Kidney tubule cell (primary cell): ENCODE measurements at regions not wholly inside any gene's neighbourhood (a gene's known extent, or its start where the extent isn't known, plus 50 kb on each side); places are given as distances from the start of the nearest gene placed in this dataset.

Experiments used
- DNase-seq: peaks from one replicate; pipeline ENCODE4 v3.0.0-alpha.2; 2018; ENCODE audit warnings: low spot score

DNA sequence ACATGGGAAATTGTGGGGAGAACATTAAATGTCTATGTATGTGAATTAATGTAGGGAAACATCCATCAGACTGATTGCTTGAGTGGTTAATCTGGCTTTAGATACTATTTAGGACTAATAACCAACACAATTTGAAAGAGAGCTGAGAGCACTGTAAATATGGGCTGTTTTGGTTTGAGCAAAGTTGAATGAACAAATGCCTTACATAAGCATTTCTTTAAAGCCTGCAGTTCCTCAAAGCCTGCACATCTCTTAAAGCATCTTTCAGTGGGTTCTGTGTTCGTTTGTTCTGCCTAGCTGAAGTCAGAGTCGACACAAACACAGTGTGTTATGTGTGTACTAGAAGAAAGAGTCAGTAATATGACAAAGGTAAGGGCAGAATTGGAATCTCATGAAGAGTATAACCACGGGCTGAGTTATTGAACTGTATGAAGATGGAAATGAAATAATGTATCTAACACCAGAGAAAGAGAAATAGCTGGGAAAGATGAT lies 350.0 kb downstream of the SIPA1L2 start:
- DNase-seq = no peak

GRCh38 chr1:232278925-232279324 lies 351.0 kb downstream of the SIPA1L2 start:
- no peak for DNase-seq

DNA sequence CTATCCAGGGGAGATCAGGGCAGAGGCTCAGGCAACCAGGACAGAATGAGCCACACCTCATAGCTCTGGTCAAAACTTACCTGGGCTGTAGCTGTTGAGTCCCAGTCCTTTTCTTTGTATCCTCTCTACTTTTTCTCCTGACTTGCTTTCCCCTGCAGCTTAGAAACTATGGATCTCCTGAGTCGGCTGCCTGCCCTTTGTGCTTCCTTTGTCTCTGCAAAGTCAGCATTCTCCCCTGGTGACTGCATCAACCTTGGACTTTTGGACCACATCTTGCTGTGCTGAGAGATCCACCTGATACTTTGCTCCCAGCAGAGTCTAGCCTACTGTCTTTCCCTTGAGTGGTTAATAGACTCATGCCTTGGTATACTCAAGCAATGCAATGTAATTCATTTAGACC lies 353.3 kb downstream of the SIPA1L2 start:
- DNase-seq = no peak

DNA sequence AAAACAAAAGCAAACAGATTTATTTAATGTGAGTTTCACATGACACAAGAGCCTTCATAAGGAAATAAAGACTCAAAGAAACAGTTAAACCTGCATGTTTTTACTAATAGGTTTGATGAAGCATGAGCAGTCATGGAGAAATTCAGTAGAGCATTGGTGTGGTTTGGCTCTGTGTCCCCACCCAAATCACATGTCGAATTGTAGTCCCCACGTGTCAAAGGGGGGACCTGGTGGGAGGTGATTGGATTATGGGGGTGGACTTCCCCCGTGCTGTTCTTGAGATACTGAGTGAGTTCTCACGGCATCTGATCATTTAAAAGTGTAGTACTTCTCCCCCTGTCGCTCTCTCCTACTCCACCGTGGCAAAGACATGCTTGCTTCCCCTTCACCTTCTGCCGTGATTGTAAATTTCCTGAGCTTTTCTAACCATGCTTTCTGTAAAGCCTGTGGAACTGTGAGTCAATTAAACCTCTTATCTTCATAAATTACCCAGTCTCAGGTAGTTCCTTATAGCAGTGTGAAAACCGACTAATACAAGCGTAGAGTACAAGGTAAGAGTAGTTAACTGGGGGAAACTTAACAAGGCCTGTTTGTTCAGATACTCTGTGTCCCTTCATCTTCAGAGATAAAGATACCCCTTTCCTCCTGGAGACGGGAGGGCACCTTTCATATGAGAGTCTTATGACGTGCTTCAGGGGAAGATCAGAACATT lies 354.8 kb downstream of the SIPA1L2 start:
- no peak for DNase-seq

- DNase-seq = no peak
Measured at GRCh38 chr1:232274236-232274855, 355.6 kb downstream of the SIPA1L2 start.

GRCh38 chr1:232273011-232273410 lies 356.9 kb downstream of the SIPA1L2 start:
- no peak for DNase-seq

DNA sequence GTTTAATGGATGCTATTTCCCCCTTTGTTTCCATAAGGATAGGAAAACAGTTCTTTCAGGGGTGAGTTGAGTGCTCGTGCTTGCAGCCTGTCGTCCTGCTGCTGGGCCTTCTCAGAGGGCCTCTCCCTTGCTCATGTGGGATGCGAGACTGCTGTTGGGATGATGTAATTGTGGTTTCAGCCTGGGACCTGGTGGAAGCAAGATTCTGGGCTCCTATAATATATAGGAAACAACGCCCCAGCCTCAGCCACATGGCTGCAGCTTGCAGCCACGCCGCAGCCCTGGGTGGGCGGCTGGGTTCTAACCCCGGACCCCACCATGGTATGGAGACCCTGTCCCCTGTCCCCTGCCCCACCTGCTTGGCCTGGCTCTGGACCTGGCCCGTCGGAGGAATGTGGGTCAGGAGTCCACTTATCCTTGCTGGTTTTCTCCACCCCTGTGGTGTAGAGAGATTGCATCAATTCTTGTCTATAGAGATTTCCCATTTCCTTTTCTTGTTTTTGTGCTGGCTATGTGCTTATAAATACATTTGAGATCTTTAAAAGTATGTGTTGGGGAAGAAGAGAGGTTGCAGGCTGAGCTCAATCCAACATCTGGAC lies 357.8 kb downstream of the SIPA1L2 start:
- no peak for DNase-seq

- DNase-seq = no peak
Measured at GRCh38 chr1:232271299-232271698, 358.6 kb downstream of the SIPA1L2 start.

- no peak for DNase-seq
Measured at GRCh38 chr1:232269988-232270387, 359.9 kb downstream of the SIPA1L2 start.

- no peak for DNase-seq
Measured at GRCh38 chr1:232267837-232268598, 361.9 kb downstream of the SIPA1L2 start.

DNA sequence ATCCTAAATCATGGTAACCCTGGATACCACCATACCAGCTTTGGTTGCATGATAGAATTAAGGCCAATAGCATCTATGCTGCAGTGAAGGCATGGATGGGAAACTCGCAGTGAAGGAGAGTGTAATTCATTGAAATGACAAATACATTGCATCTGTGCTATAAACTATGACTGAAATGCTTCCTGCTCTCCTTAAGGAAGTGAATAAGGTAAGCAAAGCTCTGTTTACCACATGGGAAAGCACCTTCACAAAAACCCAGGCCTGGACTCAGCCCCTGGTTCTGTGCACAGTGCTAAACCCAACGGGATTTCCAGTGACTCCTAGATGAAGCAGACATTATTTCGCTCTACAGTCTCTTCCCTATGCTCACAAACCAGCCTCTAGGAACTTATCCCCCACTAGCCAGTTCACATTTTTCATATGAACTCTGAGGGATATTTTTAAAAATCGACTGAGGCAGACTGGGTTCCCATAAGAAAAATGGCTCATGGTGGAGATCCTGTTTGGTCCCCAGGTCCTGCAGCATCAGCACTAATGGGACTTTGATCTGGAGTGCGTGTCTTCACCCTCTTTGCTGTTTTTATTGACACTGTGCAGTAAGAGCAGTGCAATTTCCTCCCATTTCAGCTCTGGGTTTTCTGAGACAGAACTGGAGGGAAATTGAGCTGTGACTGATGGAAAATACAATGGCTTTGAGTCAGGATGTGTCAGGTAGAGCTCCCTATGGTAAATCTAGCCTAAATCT lies 362.7 kb downstream of the SIPA1L2 start:
- DNase-seq = peak; percentile 43

- DNase-seq = no peak
Measured at GRCh38 chr1:232263452-232263851, 366.5 kb downstream of the SIPA1L2 start.

DNA sequence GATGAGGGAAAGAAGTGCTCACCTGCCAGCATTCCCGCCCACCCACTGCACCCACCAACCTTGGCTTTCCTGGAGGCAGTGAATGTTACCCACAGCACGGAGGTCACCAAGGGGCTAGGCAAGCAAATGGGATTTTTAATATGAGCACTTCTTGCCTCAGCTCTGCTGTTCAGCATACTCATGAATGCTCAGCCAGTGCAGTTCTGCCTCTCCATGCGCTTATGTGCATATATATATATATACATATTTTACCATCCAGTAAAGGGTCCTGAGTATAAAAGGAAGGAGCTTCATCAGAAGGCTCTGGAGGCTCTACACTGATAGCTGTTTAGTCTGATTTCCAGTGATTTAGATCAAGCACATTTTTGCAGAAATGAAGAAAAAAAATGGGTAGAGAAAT lies 366.9 kb downstream of the SIPA1L2 start:
- no peak for DNase-seq

- DNase-seq = no peak
Measured at GRCh38 chr1:232260861-232261260, 369.1 kb downstream of the SIPA1L2 start.

DNA sequence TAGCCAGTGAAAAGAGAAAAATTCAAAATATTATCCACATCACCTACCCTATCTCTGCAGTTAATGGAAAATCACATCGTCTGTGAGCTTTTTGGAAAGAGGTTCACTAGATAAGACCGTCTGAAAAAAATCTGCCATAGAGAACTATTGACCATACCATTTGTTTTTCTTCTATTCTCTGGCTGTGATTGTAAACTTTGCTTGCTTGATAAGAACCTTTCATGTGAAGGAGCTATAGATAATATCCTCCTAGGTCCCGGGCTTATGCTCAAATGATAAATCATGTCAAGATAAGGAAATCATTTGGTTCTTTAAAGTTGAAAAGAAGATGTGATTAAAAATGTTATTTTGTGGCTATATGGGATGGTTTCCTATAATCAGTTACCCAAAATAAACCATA lies 369.9 kb downstream of the SIPA1L2 start:
- no peak for DNase-seq

GRCh38 chr1:232259333-232259732 lies 370.6 kb downstream of the SIPA1L2 start:
- peak; percentile 52 for DNase-seq

DNA sequence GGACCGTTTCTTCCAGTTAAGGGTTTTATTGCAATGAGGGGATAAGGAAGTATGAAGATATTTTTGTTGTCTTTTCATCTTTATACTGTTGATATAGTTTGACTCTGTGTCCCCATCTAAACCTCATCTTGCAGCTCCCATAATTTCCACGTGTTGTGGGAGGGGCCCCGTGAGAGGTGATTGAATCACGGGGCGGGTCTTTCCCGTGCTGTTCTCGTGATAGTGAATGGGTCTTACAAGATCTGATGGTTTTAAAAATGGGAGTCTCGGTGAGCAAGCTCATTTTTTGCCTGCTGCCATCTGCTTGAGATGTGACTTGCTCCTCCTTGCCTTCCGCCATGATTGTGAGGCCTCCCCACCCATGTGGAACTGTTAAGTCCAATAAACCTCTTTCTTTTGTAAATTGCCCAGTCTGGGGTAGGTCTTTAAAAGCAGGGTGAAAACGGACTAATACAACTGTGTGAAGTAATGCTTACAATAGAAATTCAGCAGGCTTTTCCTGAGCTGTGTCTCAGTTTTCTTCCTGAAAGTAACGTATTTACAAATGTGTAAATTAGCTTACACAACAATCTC lies 377.3 kb downstream of the SIPA1L2 start:
- DNase-seq = no peak

- DNase-seq = no peak
Measured at GRCh38 chr1:232250838-232251237, 379.1 kb downstream of the SIPA1L2 start.

DNA sequence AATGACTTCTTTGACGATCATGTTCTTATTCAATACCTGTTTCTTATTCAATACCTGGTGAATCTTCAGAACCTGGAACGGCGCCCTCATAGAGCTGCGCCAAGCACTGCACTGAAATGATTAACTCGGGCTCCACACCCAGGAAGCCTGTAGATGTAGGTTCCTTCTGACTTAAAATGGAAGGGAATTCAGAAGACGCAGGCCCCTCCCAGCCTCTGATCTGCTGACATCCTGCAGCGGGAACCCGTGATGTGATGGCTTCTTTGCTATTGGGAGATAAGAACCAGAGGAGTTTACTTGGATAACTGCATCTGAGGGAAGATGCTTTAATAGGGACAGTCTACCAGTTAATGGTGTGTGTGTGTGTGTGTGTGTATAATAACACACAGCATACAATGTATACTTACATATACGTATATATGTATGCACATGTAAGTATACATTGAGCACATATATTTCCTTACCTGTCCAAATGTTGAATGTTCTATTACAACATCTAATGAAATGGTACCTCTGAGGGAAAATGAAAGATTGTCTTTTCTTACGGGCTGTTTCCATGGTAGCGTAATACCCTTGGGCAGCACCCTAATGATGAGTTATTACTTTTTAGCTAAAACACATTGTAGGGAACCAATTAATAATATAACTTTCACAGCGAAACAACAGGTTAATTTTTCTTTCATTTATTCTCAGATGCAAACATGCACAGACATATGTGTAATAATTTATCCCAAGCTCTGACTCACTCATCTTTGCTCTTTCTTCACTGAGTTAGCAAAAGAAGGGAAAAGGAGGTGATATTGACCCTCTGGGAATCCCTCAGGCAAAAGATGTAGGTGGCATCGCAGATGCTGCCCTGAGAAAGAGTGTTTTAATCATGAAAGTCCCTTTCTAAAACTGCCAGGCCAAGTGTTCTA lies 379.8 kb downstream of the SIPA1L2 start:
- DNase-seq = no peak

- DNase-seq = no peak
Measured at GRCh38 chr1:232249339-232249738, 380.6 kb downstream of the SIPA1L2 start.
